Vagina (tissue), 2 donors: ENCODE measurements at regions not wholly inside any gene's neighbourhood (a gene's known extent, or its start where the extent isn't known, plus 50 kb on each side); places are given as distances from the start of the nearest gene placed in this dataset.

Experiments used
- CTCF ChIP-seq, 3 experiments: fragments of 450-650 bp in 2 of 3; fragments of 200-600 bp in 1 of 3; sonication (generic) in 1 of 3; IDR thresholded peaks; one replicate each; pipeline ENCODE4 v1.5.1; 2017 to 2019; ENCODE audit warnings: antibody characterized with exemption in 3 of 3, mild to moderate bottlenecking in 2 of 3, moderate library complexity in 2 of 3
- POLR2A ChIP-seq, 2 donors: fragments of 450-650 bp; IDR thresholded peaks; one replicate each; pipeline ENCODE4 v1.6.1; 2017; ENCODE audit warnings: antibody characterized with exemption in 2 of 2, mild to moderate bottlenecking in 2 of 2, moderate library complexity in 2 of 2
- POLR2AphosphoS5 ChIP-seq, 2 donors: sonication (generic); formaldehyde crosslinking; IDR thresholded peaks; one replicate each; pipeline ENCODE4 v1.9.0; 2017; ENCODE audit warnings: antibody characterized with exemption in 2 of 2, mild to moderate bottlenecking in 2 of 2, low read depth in 1 of 2; ENCODE audit not compliant: insufficient read depth in 1 of 2

- no peak for TF ChIP-seq CTCF (IDR thresholded peaks at IDR 0.05)
- TF ChIP-seq POLR2A (IDR thresholded peaks at IDR 0.05): no peak
- TF ChIP-seq POLR2AphosphoS5 (IDR thresholded peaks at IDR 0.05; ENCODE audit: insufficient read depth in 1 of 2, low read depth in 1 of 2): no peak
These were observed 115.7 kb upstream of the S1PR3 start for GRCh38 chr9:88875400-88876120.
